Endothelial cell of umbilical vein (primary cell): ENCODE measurements at regions not wholly inside any gene's neighbourhood (a gene's known extent, or its start where the extent isn't known, plus 50 kb on each side); places are given as distances from the start of the nearest gene placed in this dataset.

Experiments used
- BruUV-seq: library from RNA; stranded (reverse); fragments of 400-500 nt; replicated peaks from 2 replicates; lab custom pipeline; 2021; lab: Mats Ljungman, UMichigan
- CTCF ChIA-PET: fragments of 300-600, 350-600 bp; sonication (Branson Sonifier 250); formaldehyde crosslinking; loops from one replicate; lab custom pipeline; 2021; ENCODE audit warnings: antibody characterized with exemption, inconsistent platforms; lab: Charles Lee
- POLR2A ChIA-PET: fragments of 300-600, 350-600 bp; sonication (Branson Sonifier 250); formaldehyde crosslinking; loops from one replicate; lab custom pipeline; 2021; ENCODE audit warnings: antibody characterized with exemption, inconsistent platforms; lab: Charles Lee
- DNase-seq: peaks from one replicate; pipeline ENCODE4 v3.0.0-alpha.2; 2011; ENCODE audit warnings: low read depth, low spot score
- FAIRE-seq: peaks from 2 replicates; lab custom pipeline; 2011; peaks lifted over from hg19 to GRCh38; lab: Jason Lieb, UNC
- H2AFZ ChIP-seq: 2 replicates; pipeline ENCODE4 v1.6.0; 2012; ENCODE audit warnings: low read depth, low read length, control low read depth, inconsistent platforms
- H3K27ac ChIP-seq: 2 replicates; pipeline ENCODE4 v1.5.1; 2011; ENCODE audit warnings: low read depth, mild to moderate bottlenecking, control low read depth, low read length, moderate library complexity; ENCODE audit not compliant: insufficient read depth
- H3K27me3 ChIP-seq, 2 experiments: 2 replicates each; pipeline versions ENCODE4 v1.6.0 to v1.6.1; 2011; ENCODE audit warnings: low read length in 2 of 2, mixed read lengths in 1 of 2; ENCODE audit not compliant: control insufficient read depth in 2 of 2, insufficient read depth in 2 of 2
- H3K36me3 ChIP-seq, 2 experiments: 2 replicates in 1 of 2; 3 replicates in 1 of 2; pipeline ENCODE4 v1.5.1; 2011; ENCODE audit warnings: low read length in 2 of 2, mild to moderate bottlenecking in 1 of 2, moderate library complexity in 1 of 2; ENCODE audit not compliant: control insufficient read depth in 2 of 2, insufficient read depth in 2 of 2; ENCODE audit errors: extremely low read depth in 1 of 2
- H3K4me1 ChIP-seq: 3 replicates; pipeline ENCODE4 v1.5.1; 2011; ENCODE audit warnings: mild to moderate bottlenecking, low read length; ENCODE audit not compliant: control insufficient read depth, insufficient read depth; ENCODE audit errors: extremely low read depth
- H3K4me2 ChIP-seq: 2 replicates; pipeline ENCODE4 v1.6.1; 2011; ENCODE audit warnings: low read length, control low read depth, mixed read lengths; ENCODE audit not compliant: insufficient read depth
- H3K4me3 ChIP-seq, 3 experiments: fragments of 200-600 bp in 1 of 3; sonication (generic), shearing (Covaris generic) in 1 of 3; replicated peaks in 1 of 3; 2 replicates each; pipeline ENCODE4 v1.5.1; 2011 to 2016; ENCODE audit warnings: control low read depth in 3 of 3, low read length in 3 of 3, mild to moderate bottlenecking in 2 of 3, inconsistent platforms in 1 of 3, low read depth in 1 of 3, moderate library complexity in 1 of 3; ENCODE audit not compliant: insufficient read depth in 1 of 3
- H3K79me2 ChIP-seq: 2 replicates; pipeline ENCODE4 v1.6.0; 2012; ENCODE audit warnings: low read length, inconsistent platforms; ENCODE audit not compliant: control insufficient read depth, insufficient read depth
- H3K9ac ChIP-seq: replicated peaks from 2 replicates; pipeline ENCODE3; 2011; ENCODE audit warnings: low read length, control low read depth; ENCODE audit not compliant: insufficient read depth; ENCODE audit errors: extremely low read depth
- H3K9me1 ChIP-seq: replicated peaks from 3 replicates; pipeline ENCODE4 v1.6.0; 2011; ENCODE audit warnings: mild to moderate bottlenecking, low read length; ENCODE audit not compliant: control insufficient read depth, insufficient read depth; ENCODE audit errors: extremely low read depth
- H3K9me3 ChIP-seq: replicated peaks from 2 replicates; pipeline ENCODE4 v1.5.1; 2012; ENCODE audit warnings: low read length, inconsistent platforms; ENCODE audit not compliant: control insufficient read depth, insufficient read depth
- H4K20me1 ChIP-seq: replicated peaks from 2 replicates; pipeline ENCODE3; 2011; ENCODE audit warnings: mild to moderate bottlenecking, low read length; ENCODE audit not compliant: control insufficient read depth, insufficient read depth; ENCODE audit errors: extremely low read depth
- EZH2 ChIP-seq: IDR thresholded peaks from 2 replicates; pipeline ENCODE4 v1.6.1; 2012; ENCODE audit warnings: borderline replicate concordance, low read depth, mild to moderate bottlenecking, moderate library complexity, low read length, inconsistent platforms; ENCODE audit not compliant: severe bottlenecking
- FOS ChIP-seq: IDR thresholded peaks from 2 replicates; pipeline ENCODE4 v1.6.1; 2011; ENCODE audit warnings: mild to moderate bottlenecking, low read length, moderate library complexity, borderline replicate concordance; ENCODE audit not compliant: insufficient read depth
- GATA2 ChIP-seq: IDR thresholded peaks from 2 replicates; pipeline ENCODE4 v1.7.0; 2011; ENCODE audit warnings: low read depth, mild to moderate bottlenecking, moderate library complexity, mixed read lengths, low read length; ENCODE audit not compliant: insufficient read length, insufficient read depth
- JUN ChIP-seq: IDR thresholded peaks from 2 replicates; pipeline ENCODE4 v1.6.1; 2011; ENCODE audit warnings: borderline replicate concordance, low read depth; ENCODE audit not compliant: insufficient read length, insufficient read depth
- MAX ChIP-seq: IDR thresholded peaks from 2 replicates; pipeline ENCODE4 v1.6.1; 2011; ENCODE audit not compliant: insufficient read depth, insufficient read length
- MYC ChIP-seq: IDR thresholded peaks from one replicate; pipeline ENCODE4 v1.6.1; 2011; ENCODE audit warnings: mild to moderate bottlenecking, low read depth, low read length
- POLR2A ChIP-seq: IDR thresholded peaks from 2 replicates; pipeline ENCODE4 v1.6.1; 2012; ENCODE audit warnings: low read depth, mild to moderate bottlenecking, control low read depth, low read length
- POLR2AphosphoS5 ChIP-seq: IDR thresholded peaks from 2 replicates; pipeline ENCODE4 v1.6.1; 2012; ENCODE audit warnings: low read depth, mild to moderate bottlenecking, control low read depth, low read length, moderate library complexity; ENCODE audit not compliant: insufficient read depth
- dilution Hi-C: fragments of 300-500 bp; cut with MboI; formaldehyde crosslinking; loops from one replicate; pipeline ENCODE4 v1.15.0; 2019; ENCODE audit warnings: low sequenced_read_pairs; ENCODE audit not compliant: extremely low pct_ligation_motif_present
- intact Hi-C: fragments of 100-400 bp; cut with micrococcal nuclease; formaldehyde crosslinking; loops from one replicate; pipeline ENCODE4 v1.10.0; 2022
- TF ChIP-seq, protein P1 (sequence below), 2 donors: IDR thresholded peaks; 1 replicate in 1 of 2; 2 replicates in 1 of 2; pipeline ENCODE4 v1.5.1; 2011; ENCODE audit warnings: low read length in 2 of 2, mild to moderate bottlenecking in 2 of 2, moderate library complexity in 2 of 2, control low read depth in 1 of 2, inconsistent platforms in 1 of 2, low read depth in 1 of 2; ENCODE audit not compliant: insufficient read depth in 1 of 2; ENCODE audit errors: extremely low read depth in 1 of 2

DNA sequence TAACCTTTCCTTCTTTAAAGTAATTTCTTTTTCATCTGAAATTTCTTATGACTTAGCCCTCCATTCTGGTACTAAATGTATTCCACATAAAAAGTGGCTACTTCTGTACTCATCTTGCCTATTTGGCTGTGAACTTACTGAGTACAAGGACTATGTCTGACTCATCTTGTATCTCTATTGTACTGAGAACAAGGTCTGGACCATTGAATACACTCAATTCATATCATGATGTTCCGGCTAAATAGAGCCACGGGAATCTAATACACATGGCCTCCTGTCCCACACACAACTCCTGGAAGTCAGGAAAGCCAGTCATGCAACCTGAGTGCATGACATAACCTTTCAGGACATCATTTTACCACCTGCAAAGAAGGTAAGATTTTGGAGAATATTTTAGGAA lies 203.9 kb downstream of the PLK2 start:
- no peaks in the 10 kb centered on the region for H4K20me1 ChIP-seq
- dilution Hi-C loops (no loop called here), intact Hi-C loops (no loop called here)
- no peaks in the 10 kb centered on the region for H3K27me3 ChIP-seq
- no TSS peak for BruUV-seq
- no peak overlapping the region for H3K4me3 ChIP-seq
- POLR2A ChIA-PET: no interaction called here
- no peak overlapping the region for H3K27ac ChIP-seq
- CTCF ChIA-PET: no interaction called here
- H3K9me1 ChIP-seq: no peaks in the 10 kb centered on the region
- no peaks in the 10 kb centered on the region for H3K9me3 ChIP-seq
- TF ChIP-seq GATA2 (no peak), EZH2 (no peak), MYC (no peak), FOS (no peak), MAX (no peak), POLR2A (no peak)
- TF ChIP-seq, protein P1, sequence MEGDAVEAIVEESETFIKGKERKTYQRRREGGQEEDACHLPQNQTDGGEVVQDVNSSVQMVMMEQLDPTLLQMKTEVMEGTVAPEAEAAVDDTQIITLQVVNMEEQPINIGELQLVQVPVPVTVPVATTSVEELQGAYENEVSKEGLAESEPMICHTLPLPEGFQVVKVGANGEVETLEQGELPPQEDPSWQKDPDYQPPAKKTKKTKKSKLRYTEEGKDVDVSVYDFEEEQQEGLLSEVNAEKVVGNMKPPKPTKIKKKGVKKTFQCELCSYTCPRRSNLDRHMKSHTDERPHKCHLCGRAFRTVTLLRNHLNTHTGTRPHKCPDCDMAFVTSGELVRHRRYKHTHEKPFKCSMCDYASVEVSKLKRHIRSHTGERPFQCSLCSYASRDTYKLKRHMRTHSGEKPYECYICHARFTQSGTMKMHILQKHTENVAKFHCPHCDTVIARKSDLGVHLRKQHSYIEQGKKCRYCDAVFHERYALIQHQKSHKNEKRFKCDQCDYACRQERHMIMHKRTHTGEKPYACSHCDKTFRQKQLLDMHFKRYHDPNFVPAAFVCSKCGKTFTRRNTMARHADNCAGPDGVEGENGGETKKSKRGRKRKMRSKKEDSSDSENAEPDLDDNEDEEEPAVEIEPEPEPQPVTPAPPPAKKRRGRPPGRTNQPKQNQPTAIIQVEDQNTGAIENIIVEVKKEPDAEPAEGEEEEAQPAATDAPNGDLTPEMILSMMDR (IDR thresholded peaks at IDR 0.05; ENCODE audit: extremely low read depth in 1 of 2, insufficient read depth in 1 of 2, low read depth in 1 of 2, low read length in 2 of 2): no peak
- peaks cover 20% of the 10 kb centered on the region for H3K4me1 ChIP-seq
- DNase-seq: no peak
- H3K36me3 ChIP-seq: no peaks in the 10 kb centered on the region
- no peak overlapping the region for H3K9ac ChIP-seq
- H2AFZ ChIP-seq: no peak overlapping the region
- FAIRE-seq: no peak
- no peak overlapping the region for H3K4me2 ChIP-seq
- H3K79me2 ChIP-seq: no peaks in the 10 kb centered on the region

- Histone ChIP-seq H3K9me1 (no peaks in the 10 kb centered on the region), H3K9me3 (no peaks in the 10 kb centered on the region), H3K4me3 (no peak overlapping the region), H3K4me1 (peaks cover 18% of the 10 kb centered on the region), H4K20me1 (no peaks in the 10 kb centered on the region), H3K36me3 (no peaks in the 10 kb centered on the region), H3K4me2 (no peak overlapping the region), H3K27me3 (no peaks in the 10 kb centered on the region), H3K9ac (no peak overlapping the region), H3K79me2 (no peaks in the 10 kb centered on the region), H2AFZ (no peak overlapping the region), H3K27ac (no peak overlapping the region)
- TF ChIP-seq POLR2A (no peak), POLR2AphosphoS5 (no peak), JUN (no peak), MYC (no peak), GATA2 (no peak), MAX (no peak), FOS (no peak)
- TF ChIP-seq, protein P1 (IDR thresholded peaks at IDR 0.05; ENCODE audit: extremely low read depth in 1 of 2, insufficient read depth in 1 of 2, low read depth in 1 of 2, low read length in 2 of 2): no peak
- intact Hi-C loops (no loop called here), dilution Hi-C loops (no loop called here)
- DNase-seq (no peak), FAIRE-seq (no peak)
- no TSS peak for BruUV-seq
- POLR2A ChIA-PET: no interaction called here
- CTCF ChIA-PET: no interaction called here
Measured at GRCh38 chr5:58255386-58255785, 204.5 kb downstream of the PLK2 start.
